ENCODE measurements at regions not wholly inside any gene's neighbourhood (a gene's known extent, or its start where the extent isn't known, plus 50 kb on each side); places are given as distances from the start of the nearest gene placed in this dataset.

- H3K27ac ChIP-seq: no peak overlapping the region
- ATAC-seq: no peak
- no peaks in the 10 kb centered on the region for H3K36me3 ChIP-seq
- H3K27me3 ChIP-seq: peaks cover 57% of the 10 kb centered on the region
- peak overlapping the region; percentile 7 to 48 for H3K4me3 ChIP-seq
- H3K4me1 ChIP-seq: peaks cover 0 to 13% (median 9%) of the 10 kb centered on the region in 3 donors
- no peaks in the 10 kb centered on the region for H3K9me3 ChIP-seq
- WGBS, 2 donors (ENCODE audit: low coverage in 1 of 2): 93 to 94% methylated on average over 3 to 8 of the region's 40 CpGs
- no peak for TF ChIP-seq EP300 (IDR thresholded peaks at IDR 0.05)
- TF ChIP-seq CTCF (IDR thresholded peaks at IDR 0.05): no peak
- TF ChIP-seq POLR2AphosphoS5 (IDR thresholded peaks at IDR 0.05): no peak
- no peak for TF ChIP-seq POLR2A (IDR thresholded peaks at IDR 0.05)
Observed at GRCh38 chr1:112850034-112850757, 105.8 kb downstream of the SLC16A1 start.

GRCh38 chr1:112849425-112850033, 106.5 kb downstream of the SLC16A1 start:
- no peaks in the 10 kb centered on the region for H3K9me3 ChIP-seq
- peak overlapping the region; percentile 7 to 48 for H3K4me3 ChIP-seq
- no CpG with 5 or more reads among the region's 58 CpGs for WGBS, 2 donors (ENCODE audit: low coverage in 1 of 2)
- ATAC-seq: no peak
- H3K36me3 ChIP-seq: no peaks in the 10 kb centered on the region
- TF ChIP-seq POLR2A (IDR thresholded peaks at IDR 0.05) (no peak), POLR2AphosphoS5 (IDR thresholded peaks at IDR 0.05) (no peak), CTCF (IDR thresholded peaks at IDR 0.05) (no peak), EP300 (IDR thresholded peaks at IDR 0.05) (no peak)
- H3K27ac ChIP-seq: no peak overlapping the region
- H3K4me1 ChIP-seq: peaks cover 0 to 13% (median 9%) of the 10 kb centered on the region in 3 donors
- H3K27me3 ChIP-seq: peaks cover 53% of the 10 kb centered on the region

- Histone ChIP-seq H3K9me3 (no peaks in the 10 kb centered on the region), H3K27me3 (peaks cover 11% of the 10 kb centered on the region), H3K4me1 (no peaks in the 10 kb centered on the region), H3K36me3 (no peaks in the 10 kb centered on the region), H3K4me3 (no peak overlapping the region), H3K27ac (no peak overlapping the region)
- ATAC-seq: no peak
- TF ChIP-seq CTCF (IDR thresholded peaks at IDR 0.05) (no peak), POLR2A (IDR thresholded peaks at IDR 0.05) (no peak)
- 57 to 91% methylated on average over 1 to 5 of the region's 10 CpGs for WGBS, 2 donors (ENCODE audit: low coverage in 1 of 2)
Observed at GRCh38 chr1:112841825-112842224, 114.2 kb downstream of the SLC16A1 start.

GRCh38 chr1:112840631-112841624, 115.1 kb downstream of the SLC16A1 start:
- Histone ChIP-seq H3K27ac (no peak overlapping the region), H3K9me3 (no peaks in the 10 kb centered on the region), H3K27me3 (peaks cover 11% of the 10 kb centered on the region), H3K4me3 (no peak overlapping the region), H3K4me1 (no peaks in the 10 kb centered on the region), H3K36me3 (no peaks in the 10 kb centered on the region)
- WGBS, 2 donors (ENCODE audit: low coverage in 1 of 2): 59 to 80% methylated on average over 7 of the region's 7 CpGs
- ATAC-seq: no peak
- TF ChIP-seq POLR2A (IDR thresholded peaks at IDR 0.05): no peak
- no peak for TF ChIP-seq CTCF (IDR thresholded peaks at IDR 0.05)
- no peak for TF ChIP-seq EP300 (IDR thresholded peaks at IDR 0.05)

Data from gastroesophageal sphincter (tissue), 4 donors.